H9 (cell line): ENCODE measurements at regions not wholly inside any gene's neighbourhood (a gene's known extent, or its start where the extent isn't known, plus 50 kb on each side); places are given as distances from the start of the nearest gene placed in this dataset.

Source experiments
- DNase-seq: peaks from one replicate; pipeline ENCODE4 v3.0.0-alpha.2; 2017
- H2AFZ ChIP-seq: one replicate; pipeline ENCODE4 v1.6.1; 2013; ENCODE audit warnings: mild to moderate bottlenecking, low read length, control low read depth, moderate library complexity
- H2AK5ac ChIP-seq: 2 replicates; pipeline ENCODE4 v1.6.1; 2013; ENCODE audit warnings: low read length, control low read depth, mixed read lengths; ENCODE audit not compliant: insufficient read length
- H2BK120ac ChIP-seq: one replicate; pipeline ENCODE4 v1.6.1; 2013; ENCODE audit warnings: low read depth, mild to moderate bottlenecking, low read length, control low read depth, inconsistent platforms; ENCODE audit not compliant: poor library complexity, severe bottlenecking
- H2BK12ac ChIP-seq: 2 replicates; pipeline ENCODE4 v1.6.1; 2013; ENCODE audit warnings: low read length, control low read depth, mixed read lengths, low read depth; ENCODE audit not compliant: insufficient read length
- H2BK15ac ChIP-seq: 2 replicates; pipeline ENCODE4 v1.6.1; 2013; ENCODE audit warnings: low read depth, low read length, control low read depth
- H2BK20ac ChIP-seq: one replicate; pipeline ENCODE4 v1.6.1; 2013; ENCODE audit warnings: low read depth, mild to moderate bottlenecking, low read length, control low read depth, inconsistent platforms; ENCODE audit not compliant: poor library complexity, severe bottlenecking
- H2BK5ac ChIP-seq: 2 replicates; pipeline ENCODE4 v1.6.1; 2013; ENCODE audit warnings: low read length, control low read depth, mixed read lengths; ENCODE audit not compliant: insufficient read length
- H3K14ac ChIP-seq: 2 replicates; pipeline ENCODE4 v1.6.1; 2013; ENCODE audit warnings: low read length, control low read depth; ENCODE audit not compliant: insufficient read depth
- H3K18ac ChIP-seq: 2 replicates; pipeline ENCODE4 v1.6.1; 2013; ENCODE audit warnings: low read depth, mild to moderate bottlenecking, mixed read lengths, low read length, control low read depth; ENCODE audit not compliant: insufficient read length
- H3K23ac ChIP-seq: 2 replicates; pipeline ENCODE4 v1.6.1; 2013; ENCODE audit warnings: low read length, control low read depth, mixed read lengths, low read depth; ENCODE audit not compliant: insufficient read length
- H3K23me2 ChIP-seq: 2 replicates; pipeline ENCODE4 v1.6.1; 2013; ENCODE audit warnings: low read depth, mild to moderate bottlenecking, mixed read lengths, low read length, control low read depth; ENCODE audit not compliant: insufficient read length, poor library complexity, severe bottlenecking
- H3K27ac ChIP-seq: 2 replicates; pipeline ENCODE4 v1.5.1; 2013; ENCODE audit warnings: low read length, control low read depth, mixed read lengths, low read depth; ENCODE audit not compliant: insufficient read length
- H3K27me3 ChIP-seq: 2 replicates; pipeline ENCODE4 v1.6.1; 2013; ENCODE audit warnings: low read length, control low read depth, inconsistent platforms; ENCODE audit not compliant: insufficient read depth
- H3K4ac ChIP-seq: 2 replicates; pipeline ENCODE4 v1.6.1; 2013; ENCODE audit warnings: low read depth, mild to moderate bottlenecking, control low read depth, inconsistent platforms, low read length, moderate library complexity
- H3K4me1 ChIP-seq: 2 replicates; pipeline ENCODE4 v1.6.1; 2013; ENCODE audit warnings: low read length, control low read depth, inconsistent platforms; ENCODE audit not compliant: insufficient read depth
- H3K4me2 ChIP-seq: 2 replicates; pipeline ENCODE4 v1.6.1; 2013; ENCODE audit warnings: low read length, control low read depth, mixed read lengths; ENCODE audit not compliant: insufficient read length, insufficient read depth
- H3K56ac ChIP-seq: 2 replicates; pipeline ENCODE4 v1.6.1; 2013; ENCODE audit warnings: low read depth, mild to moderate bottlenecking, mixed read lengths, low read length, control low read depth; ENCODE audit not compliant: insufficient read length
- H3K79me1 ChIP-seq: 2 replicates; pipeline ENCODE4 v1.6.1; 2013; ENCODE audit warnings: low read depth, mild to moderate bottlenecking, moderate library complexity, low read length, control low read depth, inconsistent platforms; ENCODE audit not compliant: insufficient read depth, poor library complexity, severe bottlenecking
- H3K79me2 ChIP-seq: 2 replicates; pipeline ENCODE4 v1.6.1; 2013; ENCODE audit warnings: low read length, control low read depth, inconsistent platforms; ENCODE audit not compliant: insufficient read depth
- H3K9ac ChIP-seq: 2 replicates; pipeline ENCODE4 v1.6.1; 2013; ENCODE audit warnings: low read length, control low read depth, mixed read lengths; ENCODE audit not compliant: insufficient read length; ENCODE audit errors: extremely low read depth
- H3K9me3 ChIP-seq: one replicate; pipeline ENCODE4 v1.6.1; 2013; ENCODE audit warnings: low read depth, low read length, inconsistent platforms; ENCODE audit not compliant: control insufficient read depth
- H3T11ph ChIP-seq: one replicate; pipeline ENCODE4 v1.6.1; 2013; ENCODE audit warnings: mild to moderate bottlenecking, low read length, control low read depth, inconsistent platforms
- H4K20me1 ChIP-seq: one replicate; pipeline ENCODE4 v1.6.1; 2013; ENCODE audit not compliant: control insufficient read depth, insufficient read length, insufficient read depth
- H4K5ac ChIP-seq: 2 replicates; pipeline ENCODE4 v1.6.1; 2013; ENCODE audit warnings: low read depth, mild to moderate bottlenecking, mixed read lengths, low read length, control low read depth; ENCODE audit not compliant: insufficient read length
- H4K8ac ChIP-seq: replicated peaks from 2 replicates; pipeline ENCODE4 v1.6.1; 2013; ENCODE audit warnings: low read length, control low read depth, mixed read lengths, low read depth; ENCODE audit not compliant: insufficient read length
- H4K91ac ChIP-seq: 2 replicates; pipeline ENCODE4 v1.6.1; 2013; ENCODE audit warnings: low read depth, mild to moderate bottlenecking, moderate library complexity, mixed read lengths, low read length, control low read depth; ENCODE audit not compliant: insufficient read length
- H3K27ac Mint-ChIP-seq, 3 experiments: 2 replicates in 2 of 3; 3 replicates in 1 of 3; pipeline ENCODE4 v1.8.0; 2020 to 2021; ENCODE audit warnings: mixed read lengths in 3 of 3, mild to moderate bottlenecking in 1 of 3, moderate library complexity in 1 of 3
- H3K27me3 Mint-ChIP-seq: 2 replicates; pipeline ENCODE4 v1.8.0; 2021; ENCODE audit warnings: low read depth, mild to moderate bottlenecking, moderate library complexity, mixed read lengths
- H3K36me3 Mint-ChIP-seq, 3 experiments: 2 replicates in 2 of 3; 3 replicates in 1 of 3; pipeline ENCODE4 v1.8.0; 2020 to 2021; ENCODE audit warnings: low read depth in 3 of 3, mixed read lengths in 3 of 3; ENCODE audit not compliant: insufficient read depth in 1 of 3
- H3K4me1 Mint-ChIP-seq, 2 experiments: 2 replicates each; pipeline ENCODE4 v1.8.0; 2020; ENCODE audit warnings: mixed read lengths in 2 of 2
- H3K4me3 Mint-ChIP-seq, 2 experiments: 2 replicates in 1 of 2; 3 replicates in 1 of 2; pipeline ENCODE4 v1.8.0; 2020 to 2021; ENCODE audit warnings: mild to moderate bottlenecking in 2 of 2, mixed read lengths in 2 of 2, moderate library complexity in 1 of 2
- H3K9me3 Mint-ChIP-seq, 2 experiments: 2 replicates in 1 of 2; 3 replicates in 1 of 2; pipeline ENCODE4 v1.8.0; 2020; ENCODE audit warnings: mild to moderate bottlenecking in 2 of 2, mixed read lengths in 2 of 2, moderate library complexity in 1 of 2
- WGBS: extraction: QIAGEN DNeasy Blood & Tissue Kit; methylation state at CpG from one replicate; pipeline ENCODE4 v1.1.7; 2013; ENCODE audit warnings: missing lambda C conversion rate, low lambda C conversion rate, mixed read lengths; ENCODE audit not compliant: insufficient read length; ENCODE audit errors: extremely low coverage; 5-methylcytosine and 5-hydroxymethylcytosine counted together
- TF ChIP-seq, protein P1 (sequence below): fragments of 200-600 bp; sonication (generic); conservative IDR thresholded peaks from 3 replicates; pipeline ENCODE4 v1.8.0; 2021; ENCODE audit warnings: antibody characterized with exemption, mild to moderate bottlenecking

DNA sequence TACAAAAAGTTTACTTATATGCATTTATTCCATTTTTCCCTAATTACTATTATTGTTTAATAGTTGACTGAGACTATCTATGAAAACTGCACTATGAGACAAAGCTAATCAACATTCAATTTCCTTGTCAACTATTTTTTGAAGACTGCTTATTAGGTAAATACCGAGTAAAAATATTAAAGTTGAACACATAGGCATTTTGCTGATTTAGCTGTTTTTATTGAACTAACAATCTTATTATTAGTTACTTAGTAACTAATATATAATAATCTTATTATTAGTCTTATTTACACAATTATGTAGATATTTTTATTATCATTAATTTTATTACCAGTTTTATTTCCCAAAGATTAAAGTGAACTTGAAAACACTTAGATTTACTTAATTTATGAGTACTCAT, 728.8 kb downstream of the TENT5A start:
- Histone ChIP-seq H2AFZ (no peak overlapping the region), H4K20me1 (no peaks in the 10 kb centered on the region), H2BK120ac (no peak overlapping the region), H3T11ph (no peak overlapping the region), H3K9me3 (peaks cover 17% of the 10 kb centered on the region), H4K91ac (no peak overlapping the region), H3K79me2 (no peaks in the 10 kb centered on the region), H2BK5ac (no peak overlapping the region), H3K4ac (no peak overlapping the region), H2BK20ac (no peak overlapping the region), H3K4me1 (no peaks in the 10 kb centered on the region), H3K27ac (no peak overlapping the region), H2AK5ac (no peak overlapping the region), H2BK12ac (no peak overlapping the region), H3K4me2 (no peak overlapping the region), H3K27me3 (no peaks in the 10 kb centered on the region), H2BK15ac (no peak overlapping the region), H4K5ac (no peak overlapping the region), H3K79me1 (no peaks in the 10 kb centered on the region), H3K56ac (no peak overlapping the region), H3K23me2 (no peaks in the 10 kb centered on the region), H3K23ac (no peak overlapping the region), H3K18ac (no peak overlapping the region), H3K9ac (no peak overlapping the region), H4K8ac (no peak overlapping the region), H3K14ac (no peak overlapping the region)
- H3K9me3 Mint-ChIP-seq: peaks cover 62 to 63% of the 10 kb centered on the region in 2 experiments
- no peak for DNase-seq
- TF ChIP-seq, protein P1, sequence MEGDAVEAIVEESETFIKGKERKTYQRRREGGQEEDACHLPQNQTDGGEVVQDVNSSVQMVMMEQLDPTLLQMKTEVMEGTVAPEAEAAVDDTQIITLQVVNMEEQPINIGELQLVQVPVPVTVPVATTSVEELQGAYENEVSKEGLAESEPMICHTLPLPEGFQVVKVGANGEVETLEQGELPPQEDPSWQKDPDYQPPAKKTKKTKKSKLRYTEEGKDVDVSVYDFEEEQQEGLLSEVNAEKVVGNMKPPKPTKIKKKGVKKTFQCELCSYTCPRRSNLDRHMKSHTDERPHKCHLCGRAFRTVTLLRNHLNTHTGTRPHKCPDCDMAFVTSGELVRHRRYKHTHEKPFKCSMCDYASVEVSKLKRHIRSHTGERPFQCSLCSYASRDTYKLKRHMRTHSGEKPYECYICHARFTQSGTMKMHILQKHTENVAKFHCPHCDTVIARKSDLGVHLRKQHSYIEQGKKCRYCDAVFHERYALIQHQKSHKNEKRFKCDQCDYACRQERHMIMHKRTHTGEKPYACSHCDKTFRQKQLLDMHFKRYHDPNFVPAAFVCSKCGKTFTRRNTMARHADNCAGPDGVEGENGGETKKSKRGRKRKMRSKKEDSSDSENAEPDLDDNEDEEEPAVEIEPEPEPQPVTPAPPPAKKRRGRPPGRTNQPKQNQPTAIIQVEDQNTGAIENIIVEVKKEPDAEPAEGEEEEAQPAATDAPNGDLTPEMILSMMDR: no peak
- no CpG with 5 or more reads among the region's 1 CpG for WGBS
- H3K4me1 Mint-ChIP-seq: no peaks in the 10 kb centered on the region
- no peaks in the 10 kb centered on the region for H3K27me3 Mint-ChIP-seq
- H3K4me3 Mint-ChIP-seq: no peak overlapping the region
- H3K27ac Mint-ChIP-seq: no peak overlapping the region
- H3K36me3 Mint-ChIP-seq: peaks cover 15 to 49% (median 31%) of the 10 kb centered on the region in 3 experiments
